ENCODE measurements at regions not wholly inside any gene's neighbourhood (a gene's known extent, or its start where the extent isn't known, plus 50 kb on each side); places are given as distances from the start of the nearest gene placed in this dataset.

DNA sequence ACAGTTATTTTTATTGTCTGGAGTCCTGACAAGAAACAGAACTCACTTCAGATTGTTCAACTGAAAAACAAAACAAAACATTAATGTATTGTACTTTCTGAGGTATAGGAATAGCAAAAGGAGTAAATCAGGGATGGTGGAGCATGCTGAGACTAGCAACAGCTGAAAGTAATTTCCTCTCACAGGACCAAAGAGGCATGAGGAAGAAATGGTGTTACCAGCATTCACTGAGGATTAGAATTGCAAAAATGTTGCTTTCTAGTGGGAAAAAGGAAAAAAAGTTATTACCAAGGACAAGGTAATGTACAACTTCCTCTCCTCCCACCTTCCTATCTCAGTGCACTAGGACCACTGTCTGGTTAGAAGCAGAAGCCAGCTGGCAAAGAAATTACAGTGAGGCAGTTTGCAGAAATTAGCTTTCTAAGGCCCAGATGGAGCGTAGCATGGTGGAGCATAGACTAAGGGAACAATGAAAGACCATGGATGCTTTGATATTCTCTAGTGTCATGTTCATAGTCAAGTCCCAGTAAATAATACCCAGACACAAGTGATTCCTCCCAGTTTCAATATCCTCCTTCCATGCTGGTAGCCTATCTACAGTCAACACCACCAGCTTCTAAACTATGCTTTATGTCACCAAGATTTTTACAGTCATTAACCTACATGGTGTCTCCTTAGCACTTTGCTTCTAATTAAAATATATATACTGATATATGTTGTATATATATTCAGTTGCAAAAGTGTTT, 133.7 kb upstream of the DCN start:
- no peak for DNase-seq (ENCODE audit: low read depth)

DNA sequence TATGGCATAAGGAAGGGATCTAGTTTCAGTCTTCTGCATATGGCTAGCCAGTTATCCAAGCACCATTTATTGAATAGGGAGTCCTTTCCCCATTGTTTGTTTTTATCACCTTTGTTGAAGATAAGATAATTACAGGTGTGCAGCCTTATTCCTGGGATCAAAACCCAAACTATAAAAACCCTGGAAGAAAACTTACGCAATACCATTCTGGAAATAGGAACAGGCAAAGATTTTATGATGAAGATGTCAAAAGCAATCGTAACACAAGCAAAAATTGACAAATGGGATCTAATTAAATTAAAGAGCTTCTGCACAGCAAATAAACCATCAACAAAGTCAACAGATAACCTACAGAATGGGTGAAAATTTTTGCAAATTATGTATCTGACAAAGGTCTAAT, 128.5 kb upstream of the DCN start:
- no peak for DNase-seq (ENCODE audit: low read depth)
- Histone ChIP-seq H3K27me3 (ENCODE audit: control insufficient read depth, insufficient read depth, low read length) (no peaks in the 10 kb centered on the region), H3K36me3 (ENCODE audit: control insufficient read depth, insufficient read depth, low read length) (no peaks in the 10 kb centered on the region), H3K4me3 (ENCODE audit: low read depth, low read length) (no peak overlapping the region)
- TF ChIP-seq, protein P1, sequence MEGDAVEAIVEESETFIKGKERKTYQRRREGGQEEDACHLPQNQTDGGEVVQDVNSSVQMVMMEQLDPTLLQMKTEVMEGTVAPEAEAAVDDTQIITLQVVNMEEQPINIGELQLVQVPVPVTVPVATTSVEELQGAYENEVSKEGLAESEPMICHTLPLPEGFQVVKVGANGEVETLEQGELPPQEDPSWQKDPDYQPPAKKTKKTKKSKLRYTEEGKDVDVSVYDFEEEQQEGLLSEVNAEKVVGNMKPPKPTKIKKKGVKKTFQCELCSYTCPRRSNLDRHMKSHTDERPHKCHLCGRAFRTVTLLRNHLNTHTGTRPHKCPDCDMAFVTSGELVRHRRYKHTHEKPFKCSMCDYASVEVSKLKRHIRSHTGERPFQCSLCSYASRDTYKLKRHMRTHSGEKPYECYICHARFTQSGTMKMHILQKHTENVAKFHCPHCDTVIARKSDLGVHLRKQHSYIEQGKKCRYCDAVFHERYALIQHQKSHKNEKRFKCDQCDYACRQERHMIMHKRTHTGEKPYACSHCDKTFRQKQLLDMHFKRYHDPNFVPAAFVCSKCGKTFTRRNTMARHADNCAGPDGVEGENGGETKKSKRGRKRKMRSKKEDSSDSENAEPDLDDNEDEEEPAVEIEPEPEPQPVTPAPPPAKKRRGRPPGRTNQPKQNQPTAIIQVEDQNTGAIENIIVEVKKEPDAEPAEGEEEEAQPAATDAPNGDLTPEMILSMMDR (IDR thresholded peaks at IDR 0.05; ENCODE audit: insufficient read depth, low read length, poor library complexity, severe bottlenecking): no peak

More for the DNA sequence above, 133.7 kb upstream of the DCN start:
- H3K36me3 ChIP-seq (ENCODE audit: control insufficient read depth, insufficient read depth, low read length): no peaks in the 10 kb centered on the region
- TF ChIP-seq, protein P1 (IDR thresholded peaks at IDR 0.05; ENCODE audit: insufficient read depth, low read length, poor library complexity, severe bottlenecking): no peak
- H3K4me3 ChIP-seq (ENCODE audit: low read depth, low read length): no peak overlapping the region
- H3K27me3 ChIP-seq (ENCODE audit: control insufficient read depth, insufficient read depth, low read length): no peaks in the 10 kb centered on the region

DNA sequence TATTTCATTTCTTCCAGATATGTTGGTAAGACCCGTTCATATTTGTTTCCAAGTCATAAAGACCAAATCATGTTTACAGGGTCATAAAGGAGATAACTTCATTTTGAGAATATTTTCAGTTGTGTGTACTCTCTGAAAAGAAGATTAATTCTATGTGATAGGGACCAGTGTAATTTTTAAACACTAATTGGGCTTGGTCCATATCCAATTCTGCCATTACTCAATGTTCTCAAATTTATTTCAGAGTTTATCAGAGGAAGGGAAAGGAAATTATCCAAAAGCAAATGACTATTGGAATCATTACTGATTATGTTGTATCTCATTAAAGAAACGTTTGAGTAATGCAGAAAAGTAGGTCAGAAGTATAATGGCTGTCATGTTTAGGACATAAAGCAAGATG, 126.8 kb upstream of the DCN start:
- H3K36me3 ChIP-seq (ENCODE audit: control insufficient read depth, insufficient read depth, low read length): no peaks in the 10 kb centered on the region
- TF ChIP-seq, protein P1 (IDR thresholded peaks at IDR 0.05; ENCODE audit: insufficient read depth, low read length, poor library complexity, severe bottlenecking): no peak
- no peaks in the 10 kb centered on the region for H3K27me3 ChIP-seq (ENCODE audit: control insufficient read depth, insufficient read depth, low read length)
- H3K4me3 ChIP-seq (ENCODE audit: low read depth, low read length): no peak overlapping the region
- DNase-seq (ENCODE audit: low read depth): no peak

DNA sequence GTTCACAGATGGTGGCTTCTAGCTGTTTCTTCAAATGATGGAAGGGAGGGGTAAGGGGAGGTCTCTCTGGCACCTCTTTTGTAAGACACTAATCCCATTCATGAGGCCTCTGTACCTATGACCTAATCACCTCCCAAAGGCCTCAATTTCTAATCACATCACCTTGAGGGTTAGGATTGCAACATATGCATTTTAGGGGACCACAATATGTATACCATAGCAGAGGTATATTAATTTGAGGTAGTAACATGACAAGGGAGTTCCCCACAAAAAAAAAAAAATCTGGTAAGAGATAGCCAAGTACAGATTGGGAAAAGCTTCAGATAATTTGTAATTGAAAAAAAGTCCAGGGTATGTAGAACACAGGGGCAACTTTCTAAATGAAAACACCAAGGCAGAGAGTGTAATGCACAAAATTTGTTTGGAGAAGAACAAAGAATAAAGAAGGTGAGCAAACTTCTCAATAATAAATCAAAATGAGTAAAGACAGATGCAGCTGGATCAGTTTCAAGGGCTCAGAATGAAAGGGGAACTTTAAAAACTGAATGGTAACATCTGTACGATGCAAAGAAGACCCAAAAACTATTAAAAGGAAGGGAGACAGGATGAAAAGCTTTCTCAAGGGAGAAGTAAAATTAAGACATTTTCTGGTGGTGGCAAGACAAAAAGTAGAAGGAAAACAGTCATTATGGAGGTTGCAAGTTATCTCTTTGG, 125.5 kb upstream of the DCN start:
- TF ChIP-seq, protein P1 (IDR thresholded peaks at IDR 0.05; ENCODE audit: insufficient read depth, low read length, poor library complexity, severe bottlenecking): no peak
- no peak for DNase-seq (ENCODE audit: low read depth)
- H3K27me3 ChIP-seq (ENCODE audit: control insufficient read depth, insufficient read depth, low read length): no peaks in the 10 kb centered on the region
- H3K4me3 ChIP-seq (ENCODE audit: low read depth, low read length): no peak overlapping the region
- no peaks in the 10 kb centered on the region for H3K36me3 ChIP-seq (ENCODE audit: control insufficient read depth, insufficient read depth, low read length)

DNA sequence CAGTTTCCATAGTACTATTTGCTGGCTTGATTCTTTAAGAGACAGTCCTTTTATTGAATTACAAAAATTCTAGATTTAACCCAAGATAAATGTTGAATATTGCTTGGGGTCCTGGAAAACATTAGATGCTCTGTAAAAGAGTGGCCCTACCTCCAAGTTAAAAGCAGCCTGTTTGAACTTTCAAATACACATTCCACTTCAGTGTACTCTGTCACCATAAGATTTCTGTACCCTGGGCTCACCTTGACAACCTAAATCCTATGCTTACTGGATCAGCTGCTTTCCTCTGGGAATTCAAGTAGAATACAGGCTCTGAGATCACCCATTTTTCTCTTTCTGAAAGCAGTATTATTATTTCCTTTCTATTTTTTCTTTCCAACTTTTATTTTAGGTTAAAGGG, 107.7 kb upstream of the DCN start:
- DNase-seq (ENCODE audit: low read depth): no peak
- no peaks in the 10 kb centered on the region for H3K27me3 ChIP-seq (ENCODE audit: control insufficient read depth, insufficient read depth, low read length)
- no peaks in the 10 kb centered on the region for H3K36me3 ChIP-seq (ENCODE audit: control insufficient read depth, insufficient read depth, low read length)
- no peak overlapping the region for H3K4me3 ChIP-seq (ENCODE audit: low read depth, low read length)
- TF ChIP-seq, protein P1 (IDR thresholded peaks at IDR 0.05; ENCODE audit: insufficient read depth, low read length, poor library complexity, severe bottlenecking): no peak
